BJ (cell line): ENCODE measurements at regions not wholly inside any gene's neighbourhood (a gene's known extent, or its start where the extent isn't known, plus 50 kb on each side); places are given as distances from the start of the nearest gene placed in this dataset.

Experiments used
- CTCF ChIA-PET: fragments of 350-600 bp; formaldehyde crosslinking; extraction: SDS; loops from one replicate; lab custom pipeline; 2021; ENCODE audit warnings: antibody characterized with exemption, inconsistent platforms; lab: Yijun Ruan, JAX
- POLR2A ChIA-PET: fragments of 300-600 bp; sonication (Branson Sonifier 250); formaldehyde crosslinking; extraction: SDS; loops from one replicate; lab custom pipeline; 2021; ENCODE audit warnings: antibody characterized with exemption; lab: Charles Lee
- DNase-seq: peaks from one replicate; pipeline ENCODE4 v3.0.0-alpha.2; 2011; ENCODE audit warnings: low read depth
- H3K27me3 ChIP-seq: 2 replicates; pipeline ENCODE4 v1.6.0; 2011; ENCODE audit warnings: low read length; ENCODE audit not compliant: control insufficient read depth, insufficient read depth
- H3K36me3 ChIP-seq: 2 replicates; pipeline ENCODE4 v1.5.1; 2011; ENCODE audit warnings: low read length; ENCODE audit not compliant: control insufficient read depth, insufficient read depth
- H3K4me3 ChIP-seq: 2 replicates; pipeline ENCODE4 v1.5.1; 2011; ENCODE audit warnings: low read depth, mild to moderate bottlenecking, control low read depth, low read length
- CTCF ChIP-seq: IDR thresholded peaks from 2 replicates; pipeline ENCODE4 v1.5.1; 2011; ENCODE audit warnings: low read depth, mild to moderate bottlenecking, control low read depth, inconsistent platforms, low read length, moderate library complexity; ENCODE audit not compliant: insufficient read depth

GRCh38 chr6:160858886-160859285 lies 132.7 kb upstream of the MAP3K4 start:
- CTCF ChIA-PET, result no interaction called here
- POLR2A ChIA-PET, result no interaction called here

DNA sequence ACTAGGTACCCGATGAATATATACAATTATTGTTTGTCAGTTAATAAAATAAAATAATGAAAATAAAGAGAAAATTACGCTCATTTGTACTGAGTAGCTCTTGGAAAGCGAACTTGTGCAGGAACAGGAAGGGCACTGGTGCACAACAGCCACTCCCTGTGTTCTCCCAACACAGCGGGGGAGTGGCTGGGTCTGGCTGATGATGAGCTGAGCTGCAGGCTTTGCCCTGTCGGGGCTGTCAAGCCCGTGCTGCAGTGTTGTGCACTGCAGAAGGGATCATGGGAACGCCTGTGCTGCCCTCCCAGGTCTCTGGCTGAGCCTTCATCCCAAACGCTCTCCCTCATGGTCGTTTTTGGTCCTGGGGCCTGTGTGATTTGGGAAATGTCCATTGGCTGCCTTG lies 131.7 kb upstream of the MAP3K4 start:
- Histone ChIP-seq H3K36me3 (no peaks in the 10 kb centered on the region), H3K27me3 (no peaks in the 10 kb centered on the region), H3K4me3 (no peak overlapping the region)
- ChIA-PET POLR2A (no interaction called here), CTCF (no interaction called here)
- TF ChIP-seq CTCF, result no peak
- DNase-seq, result no peak

More at GRCh38 chr6:160858886-160859285, 132.7 kb upstream of the MAP3K4 start:
- no peak for DNase-seq
- TF ChIP-seq CTCF, result no peak
- H3K4me3 ChIP-seq, result no peak overlapping the region
- H3K27me3 ChIP-seq, result no peaks in the 10 kb centered on the region
- H3K36me3 ChIP-seq, result no peaks in the 10 kb centered on the region

DNA sequence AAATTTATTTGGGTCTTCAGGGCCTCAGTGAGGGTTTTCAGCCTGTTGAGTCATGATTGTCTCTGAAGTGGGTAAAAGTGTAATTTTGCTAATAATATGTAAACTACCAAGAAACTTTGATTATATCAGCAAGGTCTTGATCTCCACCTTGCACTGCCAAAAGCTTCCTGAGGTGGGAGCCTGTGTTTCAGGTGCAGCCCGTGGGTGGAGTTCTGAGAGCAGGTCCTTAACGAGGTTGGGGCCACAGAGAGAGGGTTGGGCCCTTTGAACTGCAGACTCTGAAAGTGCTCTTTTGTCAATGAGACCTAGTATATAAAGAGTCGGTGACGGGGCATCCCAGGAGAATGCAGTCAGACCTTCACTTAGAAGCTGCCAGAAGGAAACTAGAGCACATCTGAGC lies 129.7 kb upstream of the MAP3K4 start:
- Histone ChIP-seq H3K36me3 (no peaks in the 10 kb centered on the region), H3K27me3 (no peaks in the 10 kb centered on the region), H3K4me3 (no peak overlapping the region)
- CTCF ChIA-PET, result interaction anchor here (0.7 kb wide), 1 partner anchor 509 kb away, joined by 3 read pairs; no protein-coding TSS in a partner anchor
- POLR2A ChIA-PET, result no interaction called here
- DNase-seq, result no peak
- no peak for TF ChIP-seq CTCF

- CTCF ChIA-PET, result no interaction called here
- TF ChIP-seq CTCF, result no peak
- no peaks in the 10 kb centered on the region for H3K36me3 ChIP-seq
- no peak for DNase-seq
- H3K4me3 ChIP-seq, result no peak overlapping the region
- no peaks in the 10 kb centered on the region for H3K27me3 ChIP-seq
- POLR2A ChIA-PET, result no interaction called here
These were observed 127.8 kb upstream of the MAP3K4 start for GRCh38 chr6:160863782-160864181.

DNA sequence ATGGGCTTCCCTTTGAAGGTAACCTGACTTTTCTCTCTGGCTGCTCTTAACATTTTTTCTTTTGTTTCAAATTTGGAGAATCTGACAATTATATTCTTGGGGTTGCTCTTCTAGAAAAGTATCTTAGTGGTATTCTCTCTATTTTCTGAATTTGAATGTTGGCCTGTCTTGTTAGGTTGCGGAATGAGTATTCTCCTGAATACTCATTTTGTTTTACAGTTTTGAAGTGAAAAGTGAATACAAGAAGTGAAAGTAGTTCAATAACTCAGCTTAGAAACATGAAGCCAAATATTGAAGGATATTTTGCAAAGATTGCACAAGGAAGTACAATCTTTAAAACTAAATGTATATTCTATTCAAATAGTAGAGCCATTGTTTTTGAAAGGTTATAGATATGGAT lies 120.2 kb upstream of the MAP3K4 start:
- H3K27me3 ChIP-seq, result no peaks in the 10 kb centered on the region
- H3K4me3 ChIP-seq, result no peak overlapping the region
- ChIA-PET POLR2A (no interaction called here), CTCF (no interaction called here)
- H3K36me3 ChIP-seq, result no peaks in the 10 kb centered on the region
- DNase-seq, result no peak
- TF ChIP-seq CTCF, result no peak
